ENCODE measurements at regions not wholly inside any gene's neighbourhood (a gene's known extent, or its start where the extent isn't known, plus 50 kb on each side); places are given as distances from the start of the nearest gene placed in this dataset.

DNA sequence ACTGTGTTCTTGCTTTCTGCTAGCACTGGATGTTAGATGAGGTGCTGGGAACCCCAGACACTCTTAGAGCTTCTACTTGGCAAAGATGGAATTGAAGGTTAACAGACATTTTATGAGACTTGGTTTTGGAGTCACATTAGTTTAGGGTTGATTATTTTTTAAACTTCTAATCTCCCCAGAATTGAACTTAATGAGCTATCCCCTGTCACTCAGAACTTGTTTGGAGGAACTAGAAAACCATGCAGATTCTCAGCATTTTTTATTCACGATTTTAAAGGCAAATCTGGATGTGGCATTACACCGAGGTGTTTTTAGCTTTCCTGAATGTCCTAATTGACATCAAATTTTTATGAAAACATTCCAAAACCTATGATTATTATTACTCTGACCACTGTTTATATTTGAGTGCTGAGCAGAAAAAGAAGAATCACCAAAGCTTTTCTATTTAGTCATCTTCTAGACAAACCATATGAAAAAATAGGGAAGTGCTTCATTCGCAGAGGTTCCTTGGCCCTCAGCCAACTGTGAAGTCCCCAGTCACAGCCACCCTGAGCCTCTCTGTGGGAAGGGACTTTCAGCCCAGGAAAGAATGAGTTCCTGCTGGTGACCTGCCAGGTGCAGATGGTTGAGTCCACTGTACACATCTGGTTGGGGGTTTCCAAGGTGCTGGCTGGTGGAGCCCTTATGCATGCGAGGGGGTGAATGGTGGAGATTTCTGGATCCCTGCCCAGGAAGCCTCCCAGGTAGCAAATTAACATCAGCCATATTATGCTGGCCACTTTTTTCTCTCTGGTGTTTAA, 196.0 kb upstream of the TOPAZ1 start (continued):
- peak; percentile 81 to 90; a peak in 3 of 4 replicates for TF ChIP-seq EP300 (IDR thresholded peaks at IDR 0.05; ENCODE audit: borderline replicate concordance in 1 of 2, control insufficient read depth in 1 of 2, low read depth in 2 of 2, low read length in 2 of 2)
- TF ChIP-seq BCL11A (IDR thresholded peaks at IDR 0.05; ENCODE audit: low read depth, low read length): peak; percentile 84; the same call in 1 of the 2 replicates
- peak; percentile 90 for TF ChIP-seq TCF3 (IDR thresholded peaks at IDR 0.05; ENCODE audit: borderline replicate concordance, insufficient read depth, low read depth, low read length)
- TF ChIP-seq POLR2AphosphoS2 (IDR thresholded peaks at IDR 0.05; ENCODE audit: low read depth, low read length): no peak
- TF ChIP-seq PML (IDR thresholded peaks at IDR 0.05; ENCODE audit: low read length): no peak; the same call in 1 of the 2 replicates

DNA sequence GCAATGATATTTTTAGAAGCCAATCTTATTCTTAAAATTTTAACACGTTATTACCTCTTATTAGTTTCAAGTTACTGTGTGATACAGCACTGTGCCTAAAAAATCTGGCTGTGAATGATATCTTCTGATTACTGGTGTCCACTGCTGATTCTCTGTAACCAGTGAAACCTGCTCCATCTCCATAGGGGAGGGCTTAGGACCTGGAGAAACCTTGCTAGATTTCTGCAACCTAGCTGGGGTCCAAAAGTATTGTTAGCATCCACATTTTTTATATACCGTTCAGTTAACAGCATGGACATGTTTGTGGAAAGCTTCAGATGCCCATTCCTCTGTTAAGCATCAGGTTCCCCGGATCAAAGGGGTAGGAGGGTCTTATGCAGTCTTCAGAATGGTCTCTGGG, 193.9 kb upstream of the TOPAZ1 start:
- peak overlapping the region; percentile 28; the same call in 1 of the 2 replicates for H3K4me2 ChIP-seq (ENCODE audit: control insufficient read depth, insufficient read depth)
- H3K4me3 ChIP-seq: no peak overlapping the region
- peaks cover 0 to 4% of the 10 kb centered on the region in 2 experiments; a peak in 1 of 4 replicates for H3K36me3 ChIP-seq (ENCODE audit: control insufficient read depth in 2 of 2, insufficient read depth in 2 of 2, low read length in 1 of 2)
- RAD21 ChIA-PET (ENCODE audit: unreplicated experiment): interaction anchor here (1.2 to 8.6 kb wide), 2 partner anchors 11 to 12 kb away, joined by 3 to 99 read pairs; no protein-coding TSS in a partner anchor
- TF ChIP-seq NBN (IDR thresholded peaks at IDR 0.05): no peak
- TF ChIP-seq TAF1 (IDR thresholded peaks at IDR 0.05; ENCODE audit: borderline replicate concordance, low read depth, low read length): no peak
- TF ChIP-seq PAX8 (IDR thresholded peaks at IDR 0.05): no peak
- TF ChIP-seq MTA3 (IDR thresholded peaks at IDR 0.05; ENCODE audit: borderline replicate concordance, low read length): no peak
- TF ChIP-seq GABPA (IDR thresholded peaks at IDR 0.05; ENCODE audit: low read depth): no peak
- TF ChIP-seq GATAD2B (conservative IDR thresholded peaks at IDR 0.05; ENCODE audit: low read depth): no peak
- no peak for TF ChIP-seq RCOR1 (conservative IDR thresholded peaks at IDR 0.05; ENCODE audit: low read depth, low read length)
- no peak for TF ChIP-seq HDAC2 (IDR thresholded peaks at IDR 0.05)
- TF ChIP-seq POU2F2 (IDR thresholded peaks at IDR 0.05; ENCODE audit: borderline replicate concordance, low read depth, low read length): no peak
- TF ChIP-seq SP1 (IDR thresholded peaks at IDR 0.05; ENCODE audit: low read depth, low read length): no peak
- TF ChIP-seq, protein P1, sequence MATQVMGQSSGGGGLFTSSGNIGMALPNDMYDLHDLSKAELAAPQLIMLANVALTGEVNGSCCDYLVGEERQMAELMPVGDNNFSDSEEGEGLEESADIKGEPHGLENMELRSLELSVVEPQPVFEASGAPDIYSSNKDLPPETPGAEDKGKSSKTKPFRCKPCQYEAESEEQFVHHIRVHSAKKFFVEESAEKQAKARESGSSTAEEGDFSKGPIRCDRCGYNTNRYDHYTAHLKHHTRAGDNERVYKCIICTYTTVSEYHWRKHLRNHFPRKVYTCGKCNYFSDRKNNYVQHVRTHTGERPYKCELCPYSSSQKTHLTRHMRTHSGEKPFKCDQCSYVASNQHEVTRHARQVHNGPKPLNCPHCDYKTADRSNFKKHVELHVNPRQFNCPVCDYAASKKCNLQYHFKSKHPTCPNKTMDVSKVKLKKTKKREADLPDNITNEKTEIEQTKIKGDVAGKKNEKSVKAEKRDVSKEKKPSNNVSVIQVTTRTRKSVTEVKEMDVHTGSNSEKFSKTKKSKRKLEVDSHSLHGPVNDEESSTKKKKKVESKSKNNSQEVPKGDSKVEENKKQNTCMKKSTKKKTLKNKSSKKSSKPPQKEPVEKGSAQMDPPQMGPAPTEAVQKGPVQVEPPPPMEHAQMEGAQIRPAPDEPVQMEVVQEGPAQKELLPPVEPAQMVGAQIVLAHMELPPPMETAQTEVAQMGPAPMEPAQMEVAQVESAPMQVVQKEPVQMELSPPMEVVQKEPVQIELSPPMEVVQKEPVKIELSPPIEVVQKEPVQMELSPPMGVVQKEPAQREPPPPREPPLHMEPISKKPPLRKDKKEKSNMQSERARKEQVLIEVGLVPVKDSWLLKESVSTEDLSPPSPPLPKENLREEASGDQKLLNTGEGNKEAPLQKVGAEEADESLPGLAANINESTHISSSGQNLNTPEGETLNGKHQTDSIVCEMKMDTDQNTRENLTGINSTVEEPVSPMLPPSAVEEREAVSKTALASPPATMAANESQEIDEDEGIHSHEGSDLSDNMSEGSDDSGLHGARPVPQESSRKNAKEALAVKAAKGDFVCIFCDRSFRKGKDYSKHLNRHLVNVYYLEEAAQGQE (IDR thresholded peaks at IDR 0.05; ENCODE audit: low read depth, low read length): no peak
- TF ChIP-seq ZNF622 (IDR thresholded peaks at IDR 0.05): no peak
- no peak for TF ChIP-seq BCL11A (IDR thresholded peaks at IDR 0.05; ENCODE audit: low read depth, low read length)
- BruUV-seq (replicated peaks): no TSS peak
- H3K4me1 ChIP-seq (ENCODE audit: control insufficient read depth, insufficient read depth, low read length): peaks cover 61% of the 10 kb centered on the region
- intact Hi-C loops (cut with micrococcal nuclease; ENCODE audit: unreplicated experiment) (loop anchor here (1.0 to 2.0 kb wide), 3 partner anchors 11 to 57 kb away; no protein-coding TSS in a partner anchor), in situ Hi-C loops (cut with MboI) (no loop called here)
- no peaks in the 10 kb centered on the region; the same call in 2 of the 3 replicates for H3K9me3 ChIP-seq (replicated peaks; ENCODE audit: control insufficient read depth, insufficient read depth, low read length)
- no peak overlapping the region for H2AFZ ChIP-seq (ENCODE audit: control insufficient read depth, low read depth, low read length)
- no peaks in the 10 kb centered on the region for H3K27me3 ChIP-seq (replicated peaks in 1 of 2; ENCODE audit: control insufficient read depth in 2 of 2, insufficient read depth in 2 of 2, low read length in 1 of 2)
- ATAC-seq (no peak), DNase-seq (ENCODE audit: low read depth, low spot score) (no peak), FAIRE-seq (no peak)
- H3K79me2 ChIP-seq (ENCODE audit: control insufficient read depth, insufficient read depth, low read length): peaks cover 34% of the 10 kb centered on the region
- no peak overlapping the region for H3K9ac ChIP-seq (ENCODE audit: control insufficient read depth, insufficient read depth, low read length)
- CTCF ChIA-PET: interaction anchor here (0.6 to 2.7 kb wide), 3 partner anchors 11 to 59 kb away, joined by 3 to 9 read pairs (median 3); no protein-coding TSS in a partner anchor
- 93% methylated on average over 3 of the region's 3 CpGs for WGBS (ENCODE audit: insufficient coverage, insufficient replicate concordance, low lambda C conversion rate, missing lambda C conversion rate)
- no peaks in the 10 kb centered on the region for H4K20me1 ChIP-seq (ENCODE audit: control insufficient read depth, insufficient read depth)
- peak overlapping the region; percentile 93 for H3K27ac ChIP-seq (ENCODE audit: control insufficient read depth, insufficient read depth)
- SMC1A ChIA-PET (ENCODE audit: uncharacterized antibody, unreplicated experiment): interaction anchor here (0.5 to 2.7 kb wide), 4 partner anchors 11 to 29 kb away, joined by 3 to 21 read pairs (median 8); no protein-coding TSS in a partner anchor
- POLR2A ChIA-PET: interaction anchor here (0.9 to 6.6 kb wide), 3 partner anchors 9 to 14 kb away, joined by 3 to 51 read pairs (median 44); no protein-coding TSS in a partner anchor
